K562 (cell line): ENCODE measurements at regions not wholly inside any gene's neighbourhood (a gene's known extent, or its start where the extent isn't known, plus 50 kb on each side); places are given as distances from the start of the nearest gene placed in this dataset.

Source experiments
- ATAC-seq: fragments of 200-7000 bp; cut with Tn5 transposase; 3 replicates; pipeline ENCODE4 v1.9.1; 2020; ENCODE audit warnings: moderate library complexity
- BruUV-seq: library from RNA; stranded (reverse); fragments of 400-500 nt; replicated peaks from 2 replicates; lab custom pipeline; 2021; lab: Mats Ljungman, UMichigan
- CTCF ChIA-PET: fragments of 300-600 bp; formaldehyde crosslinking; extraction: SDS; loops from one replicate; lab custom pipeline; 2021; ENCODE audit warnings: low intra/inter-chr PET ratio; lab: Yijun Ruan, JAX
- POLR2A ChIA-PET: fragments of 300-600, 350-650 bp; sonication (Branson Sonifier 250); formaldehyde crosslinking; extraction: SDS; loops from one replicate; lab custom pipeline; 2021; ENCODE audit warnings: antibody characterized with exemption, inconsistent platforms; lab: Yijun Ruan, JAX
- DNase-seq, 4 experiments: peaks; one replicate each; pipeline versions ENCODE4 v3.0.0 to v3.0.0-alpha.2; 2011 to 2018; ENCODE audit warnings: low spot score in 3 of 4, mixed read lengths in 3 of 4; ENCODE audit errors: extremely low read depth in 1 of 4
- FAIRE-seq: peaks from 2 replicates; lab custom pipeline; 2011; peaks lifted over from hg19 to GRCh38; lab: Jason Lieb, UNC
- H2AFZ ChIP-seq: 2 replicates; pipeline ENCODE4 v1.6.0; 2011; ENCODE audit warnings: low read depth, low read length, control low read depth, inconsistent platforms
- H3K27ac ChIP-seq: fragments of 200-600 bp; 3 replicates; pipeline ENCODE4 v1.8.0; 2011; ENCODE audit warnings: low read depth, mild to moderate bottlenecking, control low read depth, inconsistent platforms, low read length, moderate library complexity, mixed read lengths; ENCODE audit errors: extremely low read depth
- H3K27me3 ChIP-seq, 2 experiments: fragments of 300-600 bp in 1 of 2; 2 replicates in 1 of 2; 3 replicates in 1 of 2; pipeline versions ENCODE4 v1.6.0 to v1.8.0; 2011; ENCODE audit warnings: inconsistent platforms in 2 of 2, low read length in 2 of 2, mild to moderate bottlenecking in 1 of 2, mixed read lengths in 1 of 2, moderate library complexity in 1 of 2; ENCODE audit not compliant: control insufficient read depth in 2 of 2, insufficient read depth in 2 of 2
- H3K36me3 ChIP-seq: fragments of 300-600 bp; 3 replicates; pipeline ENCODE4 v1.8.0; 2011; ENCODE audit warnings: mild to moderate bottlenecking, low read length, inconsistent platforms; ENCODE audit not compliant: control insufficient read depth, insufficient read depth
- H3K4me1 ChIP-seq, 2 experiments: fragments of 200-600 bp in 1 of 2; replicated peaks in 1 of 2; 2 replicates in 1 of 2; 3 replicates in 1 of 2; pipeline versions ENCODE4 v1.5.1 to v1.8.0; 2011; ENCODE audit warnings: inconsistent platforms in 2 of 2, low read length in 2 of 2, mild to moderate bottlenecking in 1 of 2, mixed read lengths in 1 of 2, moderate library complexity in 1 of 2; ENCODE audit not compliant: control insufficient read depth in 2 of 2, insufficient read depth in 2 of 2
- H3K4me2 ChIP-seq: 2 replicates; pipeline ENCODE4 v1.6.1; 2011; ENCODE audit warnings: low read length, control low read depth, inconsistent platforms, mixed read lengths; ENCODE audit not compliant: insufficient read depth
- H3K4me3 ChIP-seq: fragments of 200-600 bp; sonication (generic), shearing (Covaris generic); 2 replicates; pipeline ENCODE4 v1.5.1; 2016; ENCODE audit warnings: control low read depth, inconsistent platforms
- H3K79me2 ChIP-seq: fragments of 200-600 bp; 3 replicates; pipeline ENCODE4 v1.8.0; 2011; ENCODE audit warnings: low read length, inconsistent platforms; ENCODE audit not compliant: control insufficient read depth, insufficient read depth
- H3K9ac ChIP-seq, 2 experiments: 2 replicates each; pipeline versions ENCODE4 v1.6.0 to v1.6.1; 2011; ENCODE audit warnings: low read depth in 2 of 2, low read length in 2 of 2, control low read depth in 1 of 2, inconsistent platforms in 1 of 2, mild to moderate bottlenecking in 1 of 2, mixed read lengths in 1 of 2; ENCODE audit not compliant: insufficient read depth in 1 of 2
- H3K9me1 ChIP-seq: one replicate; pipeline ENCODE4 v1.6.0; 2011; ENCODE audit warnings: inconsistent platforms, mild to moderate bottlenecking, low read length, moderate library complexity; ENCODE audit not compliant: control insufficient read depth, insufficient read depth
- H3K9me3 ChIP-seq: replicated peaks from 2 replicates; pipeline ENCODE4 v1.5.1; 2011; ENCODE audit warnings: low read depth, low read length, inconsistent platforms; ENCODE audit not compliant: control insufficient read depth, insufficient read depth
- H4K20me1 ChIP-seq: replicated peaks from 2 replicates; pipeline ENCODE4 v1.6.1; 2011; ENCODE audit warnings: low read length, inconsistent platforms, mixed read lengths; ENCODE audit not compliant: control insufficient read depth, insufficient read depth
- BDP1 ChIP-seq: IDR thresholded peaks from 3 replicates; pipeline ENCODE4 v1.6.1; 2011; ENCODE audit not compliant: insufficient read length, insufficient read depth
- CREB5 ChIP-seq: fragments of 250-450 bp; sonication (Bioruptor Pico); IDR thresholded peaks from 2 replicates; pipeline ENCODE4 v1.5.0; 2020; ENCODE audit warnings: mild to moderate bottlenecking
- ESRRB ChIP-seq: fragments of 250-450 bp; sonication (Bioruptor Pico); IDR thresholded peaks from 2 replicates; pipeline ENCODE4 v1.5.0; 2020; ENCODE audit warnings: mild to moderate bottlenecking, moderate library complexity, borderline replicate concordance
- HCFC1 ChIP-seq: IDR thresholded peaks from 2 replicates; pipeline ENCODE4 v1.6.1; 2012; ENCODE audit warnings: low read depth, low read length, improper control_type of control experiment
- NCOA1 ChIP-seq: fragments of 450-650 bp; IDR thresholded peaks from 2 replicates; pipeline ENCODE4 v1.6.1; 2016; ENCODE audit warnings: low read depth
- PURB ChIP-seq: sonication (generic); formaldehyde crosslinking; IDR thresholded peaks from 2 replicates; pipeline ENCODE4 v1.9.0; 2021; ENCODE audit warnings: low read depth, mild to moderate bottlenecking, missing genetic modification reagents
- RBM39 ChIP-seq: fragments of 200-400 bp; formaldehyde crosslinking; optimal IDR thresholded peaks from 2 replicates; pipeline ENCODE3; 2018; ENCODE audit warnings: low read depth, low read length
- ZEB2 ChIP-seq: fragments of 450-650 bp; IDR thresholded peaks from 2 replicates; pipeline ENCODE4 v1.6.1; 2016
- ZNF134 ChIP-seq: fragments of 250-450 bp; sonication (Bioruptor Pico); conservative IDR thresholded peaks from 2 replicates; pipeline ENCODE4 v1.4.0; 2020
- ZNF277 ChIP-seq: fragments of 250-450 bp; sonication (Bioruptor Pico); IDR thresholded peaks from 2 replicates; pipeline ENCODE4 v1.8.0; 2022; ENCODE audit warnings: inconsistent platforms, mild to moderate bottlenecking, moderate library complexity, borderline replicate concordance
- ZNF408 ChIP-seq: fragments of 250-450 bp; sonication (Bioruptor Pico); IDR thresholded peaks from 2 replicates; pipeline ENCODE4 v1.4.0; 2020; ENCODE audit warnings: low read depth, mild to moderate bottlenecking, moderate library complexity
- ZNF740 ChIP-seq, 3 experiments: fragments of 200-800 bp in 1 of 3; sonication (Bioruptor generic) in 1 of 3; sonication (generic) in 1 of 3; formaldehyde crosslinking in 1 of 3; IDR thresholded peaks; 2 replicates each; pipeline versions ENCODE4 v1.6.1 to v1.8.0; 2016 to 2022; ENCODE audit warnings: mild to moderate bottlenecking in 2 of 3, missing compliant biosample characterization in 2 of 3, missing genetic modification characterization in 2 of 3, missing genetic modification reagents in 1 of 3
- ZNF785 ChIP-seq: fragments of 250-450 bp; sonication (Bioruptor Pico); IDR thresholded peaks from 2 replicates; pipeline ENCODE4 v1.4.0; 2020; ENCODE audit warnings: mild to moderate bottlenecking
- WGBS: fragments of 100-300 bp; shearing (Covaris generic); methylation state at CpG from one replicate; pipeline ENCODE4 v1.1.6; 2016; ENCODE audit warnings: low coverage, mixed read lengths; ENCODE audit not compliant: insufficient coverage; ENCODE audit errors: missing lambda C conversion rate; 5-methylcytosine and 5-hydroxymethylcytosine counted together
- in situ Hi-C: fragments of 300-500 bp; cut with MboI; formaldehyde crosslinking; loops from 4 replicates; pipeline ENCODE4 v1.15.0; 2018; ENCODE audit warnings: inconsistent platforms, mixed read lengths
- intact Hi-C: fragments of 100-400 bp; cut with micrococcal nuclease; formaldehyde crosslinking; loops from 2 replicates; pipeline ENCODE4 v1.14.2; 2022
- TF ChIP-seq, protein P1 (sequence below): fragments of 450-650 bp; conservative IDR thresholded peaks from 2 replicates; pipeline ENCODE4 v1.6.1; 2016; ENCODE audit warnings: missing genetic modification characterization, low read depth, mild to moderate bottlenecking, control low read depth, missing compliant biosample characterization

GRCh38 chr13:36769126-36769525 lies 49.9 kb upstream of the RFXAP start:
- 0% methylated on average over 2 of the region's 2 CpGs for WGBS
- ChIA-PET CTCF (no interaction called here), POLR2A (no interaction called here)
- H3K9me3 ChIP-seq: no peaks in the 10 kb centered on the region
- H3K27ac ChIP-seq: no peak overlapping the region
- in situ Hi-C loops (no loop called here), intact Hi-C loops (no loop called here)
- no peaks in the 10 kb centered on the region for H3K4me1 ChIP-seq
- no peak overlapping the region for H3K4me2 ChIP-seq
- H3K36me3 ChIP-seq: no peaks in the 10 kb centered on the region
- H3K9me1 ChIP-seq: no peaks in the 10 kb centered on the region
- TF ChIP-seq RBM39 (no peak), ESRRB (CRISPR knock-in tag) (no peak), CREB5 (CRISPR knock-in tag) (no peak), ZNF408 (no peak), ZEB2 (no peak), ZNF740 (CRISPR knock-in tag; IDR thresholded peaks at IDR 0.05) (no peak), ZNF740 (tag; IDR thresholded peaks at IDR 0.05) (no peak), BDP1 (no peak), ZNF277 (no peak), ZNF785 (CRISPR knock-in tag) (no peak), ZNF134 (CRISPR knock-in tag) (no peak), PURB (CRISPR knock-in tag) (no peak), HCFC1 (no peak), NCOA1 (no peak)
- TF ChIP-seq, protein P1, sequence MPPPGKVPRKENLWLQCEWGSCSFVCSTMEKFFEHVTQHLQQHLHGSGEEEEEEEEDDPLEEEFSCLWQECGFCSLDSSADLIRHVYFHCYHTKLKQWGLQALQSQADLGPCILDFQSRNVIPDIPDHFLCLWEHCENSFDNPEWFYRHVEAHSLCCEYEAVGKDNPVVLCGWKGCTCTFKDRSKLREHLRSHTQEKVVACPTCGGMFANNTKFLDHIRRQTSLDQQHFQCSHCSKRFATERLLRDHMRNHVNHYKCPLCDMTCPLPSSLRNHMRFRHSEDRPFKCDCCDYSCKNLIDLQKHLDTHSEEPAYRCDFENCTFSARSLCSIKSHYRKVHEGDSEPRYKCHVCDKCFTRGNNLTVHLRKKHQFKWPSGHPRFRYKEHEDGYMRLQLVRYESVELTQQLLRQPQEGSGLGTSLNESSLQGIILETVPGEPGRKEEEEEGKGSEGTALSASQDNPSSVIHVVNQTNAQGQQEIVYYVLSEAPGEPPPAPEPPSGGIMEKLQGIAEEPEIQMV (tag): no peak
- H4K20me1 ChIP-seq: no peaks in the 10 kb centered on the region
- H3K27me3 ChIP-seq: no peaks in the 10 kb centered on the region
- BruUV-seq: no TSS peak
- H2AFZ ChIP-seq: no peak overlapping the region
- no peak overlapping the region for H3K9ac ChIP-seq
- DNase-seq (no peak), FAIRE-seq (no peak), ATAC-seq (no peak)
- H3K4me3 ChIP-seq: no peak overlapping the region
- H3K79me2 ChIP-seq: no peaks in the 10 kb centered on the region
